ENCODE measurements at regions not wholly inside any gene's neighbourhood (a gene's known extent, or its start where the extent isn't known, plus 50 kb on each side); places are given as distances from the start of the nearest gene placed in this dataset.

DNA sequence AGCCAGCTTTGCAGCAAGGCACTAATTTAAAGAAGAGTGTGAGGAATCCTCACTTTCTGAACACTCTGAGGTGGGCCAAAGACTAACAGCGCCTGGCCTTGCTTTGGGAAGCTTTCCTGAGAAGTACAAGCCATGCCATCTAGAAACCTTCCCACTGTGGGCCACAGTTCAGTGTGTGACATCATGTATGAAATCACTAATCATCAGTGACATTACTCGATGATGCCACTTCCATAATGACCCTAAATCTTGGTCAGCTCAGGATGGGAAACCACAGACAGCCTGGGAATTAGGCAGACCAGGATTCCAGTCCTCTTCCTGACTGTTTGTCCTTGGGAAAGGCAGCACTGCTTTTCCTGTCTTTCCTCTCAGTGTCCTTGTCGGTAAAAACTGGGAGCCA lies 54.2 kb upstream of the HSPA9 start:
- Mint-ChIP-seq H3K9me3 (no peaks in the 10 kb centered on the region), H3K4me1 (no peaks in the 10 kb centered on the region)

DNA sequence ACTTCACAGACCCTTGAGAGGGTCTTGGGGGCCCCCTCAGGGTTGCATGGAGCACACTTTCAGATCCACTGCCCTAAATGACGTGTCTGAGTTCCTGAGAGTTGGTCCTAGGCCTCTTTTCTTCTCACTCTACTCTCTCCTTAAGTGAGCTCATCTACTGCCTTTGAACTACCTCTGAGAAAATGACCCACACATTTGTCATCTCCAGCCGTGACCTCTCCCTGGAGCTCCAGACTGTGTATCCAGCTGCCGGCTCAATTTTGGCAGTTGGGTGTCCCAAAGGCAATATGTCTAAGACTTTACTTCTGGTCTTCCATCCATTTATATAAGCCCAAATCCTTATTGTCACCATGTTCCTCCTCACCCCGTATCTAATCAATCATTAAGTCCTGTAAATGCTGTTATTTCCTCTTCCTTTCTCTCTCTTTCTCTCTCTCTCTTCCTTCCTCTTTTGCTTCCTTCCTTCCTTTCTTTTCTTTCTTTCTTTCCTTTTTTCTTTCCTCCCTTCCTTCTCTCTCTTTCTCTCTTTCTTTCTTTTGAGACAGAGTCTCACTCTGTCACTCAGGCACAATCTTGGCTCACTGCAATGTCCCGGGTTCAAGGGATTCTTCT lies 51.2 kb upstream of the HSPA9 start:
- H3K36me3 Mint-ChIP-seq, result no peaks in the 10 kb centered on the region
- DNase-seq (ENCODE audit: low spot score in 2 of 2), result no peak

More for the DNA sequence above, 54.2 kb upstream of the HSPA9 start:
- no peak overlapping the region for H3K27ac Mint-ChIP-seq
- no peaks in the 10 kb centered on the region for H3K36me3 Mint-ChIP-seq
- ATAC-seq (no peak), DNase-seq (ENCODE audit: low spot score in 2 of 2) (no peak)
- H3K4me3 Mint-ChIP-seq, result no peak overlapping the region

DNA sequence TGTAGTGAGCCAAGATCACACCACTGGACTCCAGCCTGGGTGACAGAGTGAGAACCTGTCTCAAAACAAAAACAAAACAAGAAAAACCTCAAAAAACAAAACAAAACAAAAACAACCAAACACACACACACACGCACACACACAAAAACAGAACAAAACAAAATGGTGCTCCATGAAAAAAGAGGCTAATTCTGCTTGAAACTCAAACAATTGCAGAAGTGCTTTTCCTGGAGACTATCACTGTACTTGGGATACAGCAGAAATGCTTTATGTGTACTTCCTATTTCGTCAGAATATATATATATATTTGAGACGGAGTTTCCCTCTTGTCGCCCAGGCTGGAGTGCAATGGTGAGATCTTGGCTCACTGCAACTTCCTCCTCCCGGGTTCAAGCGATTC lies 49.9 kb upstream of the HSPA9 start:
- H3K27ac Mint-ChIP-seq, result no peak overlapping the region
- no peaks in the 10 kb centered on the region for H3K4me1 Mint-ChIP-seq
- no peak overlapping the region for H3K4me3 Mint-ChIP-seq
- H3K36me3 Mint-ChIP-seq, result no peaks in the 10 kb centered on the region
- ATAC-seq (no peak), DNase-seq (ENCODE audit: low spot score in 2 of 2) (no peak)
- no peaks in the 10 kb centered on the region for H3K9me3 Mint-ChIP-seq

More for the DNA sequence above, 51.2 kb upstream of the HSPA9 start:
- Mint-ChIP-seq H3K4me3 (no peak overlapping the region), H3K27ac (no peak overlapping the region), H3K4me1 (no peaks in the 10 kb centered on the region), H3K9me3 (no peaks in the 10 kb centered on the region)
- no peak for ATAC-seq

Measured in stimulated activated effector memory CD8-positive, alpha-beta T cell treated with anti-CD3 and anti-CD28 coated beads, Interleukin-12 subunit alpha, Interleukin-12 subunit beta, amount 100 ng/mL, for 72 hours (primary cell).